HG03565 (cell line): ENCODE measurements at regions not wholly inside any gene's neighbourhood (a gene's known extent, or its start where the extent isn't known, plus 50 kb on each side); places are given as distances from the start of the nearest gene placed in this dataset.
"Not testable (repeated sequence)": the region's sequence is repeated elsewhere in the genome, so short reads cannot be mapped to it uniquely, and the experiment has no call there.

Experiments used
- ATAC-seq: cut with Tn5 transposase; IDR thresholded peaks from one replicate; pipeline ENCODE4 v1.9.1; 2021; ENCODE audit warnings: mild to moderate bottlenecking, moderate library complexity; ENCODE audit not compliant: unreplicated experiment

GRCh38 chr2:184993746-184994145, 395.4 kb downstream of the ZNF804A start:
- ATAC-seq: no peak

- ATAC-seq: no peak
These were observed 408.2 kb downstream of the ZNF804A start for GRCh38 chr2:185006481-185006880.

GRCh38 chr2:185012643-185013042, 414.3 kb downstream of the ZNF804A start:
- no peak for ATAC-seq

- ATAC-seq: no peak
These were observed 415.7 kb downstream of the ZNF804A start for GRCh38 chr2:185014076-185014475.

GRCh38 chr2:185025891-185026290, 427.6 kb downstream of the ZNF804A start:
- ATAC-seq: not testable (repeated sequence)

GRCh38 chr2:185035906-185036305, 437.6 kb downstream of the ZNF804A start:
- ATAC-seq: no peak

GRCh38 chr2:185044323-185044874, 446.1 kb downstream of the ZNF804A start:
- no peak for ATAC-seq

- ATAC-seq: no peak
These were observed 452.5 kb downstream of the ZNF804A start for GRCh38 chr2:185050804-185051203.

- no peak for ATAC-seq
These were observed 465.4 kb downstream of the ZNF804A start for GRCh38 chr2:185063761-185064160.

GRCh38 chr2:185066128-185066527, 467.8 kb downstream of the ZNF804A start:
- ATAC-seq: no peak

GRCh38 chr2:185069107-185069506, 470.8 kb downstream of the ZNF804A start:
- no peak for ATAC-seq

- ATAC-seq: no peak
These were observed 475.8 kb downstream of the ZNF804A start for GRCh38 chr2:185074156-185074555.

- no peak for ATAC-seq
These were observed 484.4 kb downstream of the ZNF804A start for GRCh38 chr2:185082749-185083148.

GRCh38 chr2:185108588-185108987, 510.3 kb downstream of the ZNF804A start:
- no peak for ATAC-seq

GRCh38 chr2:185127412-185127811, 529.1 kb downstream of the ZNF804A start:
- no peak for ATAC-seq

GRCh38 chr2:185128346-185128745, 530.0 kb downstream of the ZNF804A start:
- ATAC-seq: no peak

- ATAC-seq: no peak
These were observed 530.7 kb downstream of the ZNF804A start for GRCh38 chr2:185128996-185129395.

- ATAC-seq: no peak
These were observed 532.4 kb downstream of the ZNF804A start for GRCh38 chr2:185130685-185131084.

GRCh38 chr2:185132501-185133041, 534.2 kb downstream of the ZNF804A start:
- no peak for ATAC-seq

- no peak for ATAC-seq
These were observed 539.4 kb downstream of the ZNF804A start for GRCh38 chr2:185137700-185138099.

- no peak for ATAC-seq
These were observed 544.3 kb downstream of the ZNF804A start for GRCh38 chr2:185142677-185143076.

GRCh38 chr2:185144159-185144919, 546.0 kb downstream of the ZNF804A start:
- ATAC-seq: no peak
